ENCODE measurements at regions not wholly inside any gene's neighbourhood (a gene's known extent, or its start where the extent isn't known, plus 50 kb on each side); places are given as distances from the start of the nearest gene placed in this dataset.

DNA sequence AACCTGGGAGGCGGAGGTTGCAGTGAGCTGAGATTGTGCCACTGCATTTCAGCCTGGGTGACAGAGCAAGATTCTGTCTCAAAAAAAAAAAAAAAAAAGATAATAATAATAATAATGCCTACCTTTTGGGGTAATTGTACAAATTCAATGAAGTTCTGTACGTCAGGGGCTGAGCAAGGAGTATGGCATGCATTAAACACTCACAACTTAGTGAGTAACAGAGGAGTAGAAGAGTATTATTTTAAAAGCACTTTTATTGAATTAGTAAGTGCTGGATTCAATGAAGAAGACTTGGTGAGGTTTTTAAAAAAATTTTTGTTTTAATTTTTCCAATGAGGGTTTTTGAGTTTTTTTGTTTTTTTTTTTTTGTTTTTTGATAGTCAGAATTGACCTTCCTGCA, 783.6 kb upstream of the TBX3 start:
- Histone ChIP-seq H3K9me3 (no peaks in the 10 kb centered on the region), H3K36me3 (ENCODE audit: insufficient read depth in 1 of 2, low read depth in 1 of 2) (no peaks in the 10 kb centered on the region), H3K27me3 (ENCODE audit: insufficient read depth in 3 of 3, low read length in 2 of 3) (peaks cover 0 to 6% (median 2%) of the 10 kb centered on the region in 3 donors), H3K27ac (no peak overlapping the region), H3K4me3 (no peak overlapping the region), H3K4me1 (no peaks in the 10 kb centered on the region)
- intact Hi-C loops (cut with DNase I), result no loop called here
- 96 to 98% (median 97%) methylated on average over 2 of the region's 2 CpGs for WGBS, 3 donors
- DNase-seq (no peak), ATAC-seq (no peak)
- TF ChIP-seq, protein P1, sequence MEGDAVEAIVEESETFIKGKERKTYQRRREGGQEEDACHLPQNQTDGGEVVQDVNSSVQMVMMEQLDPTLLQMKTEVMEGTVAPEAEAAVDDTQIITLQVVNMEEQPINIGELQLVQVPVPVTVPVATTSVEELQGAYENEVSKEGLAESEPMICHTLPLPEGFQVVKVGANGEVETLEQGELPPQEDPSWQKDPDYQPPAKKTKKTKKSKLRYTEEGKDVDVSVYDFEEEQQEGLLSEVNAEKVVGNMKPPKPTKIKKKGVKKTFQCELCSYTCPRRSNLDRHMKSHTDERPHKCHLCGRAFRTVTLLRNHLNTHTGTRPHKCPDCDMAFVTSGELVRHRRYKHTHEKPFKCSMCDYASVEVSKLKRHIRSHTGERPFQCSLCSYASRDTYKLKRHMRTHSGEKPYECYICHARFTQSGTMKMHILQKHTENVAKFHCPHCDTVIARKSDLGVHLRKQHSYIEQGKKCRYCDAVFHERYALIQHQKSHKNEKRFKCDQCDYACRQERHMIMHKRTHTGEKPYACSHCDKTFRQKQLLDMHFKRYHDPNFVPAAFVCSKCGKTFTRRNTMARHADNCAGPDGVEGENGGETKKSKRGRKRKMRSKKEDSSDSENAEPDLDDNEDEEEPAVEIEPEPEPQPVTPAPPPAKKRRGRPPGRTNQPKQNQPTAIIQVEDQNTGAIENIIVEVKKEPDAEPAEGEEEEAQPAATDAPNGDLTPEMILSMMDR (IDR thresholded peaks at IDR 0.05), result no peak

DNA sequence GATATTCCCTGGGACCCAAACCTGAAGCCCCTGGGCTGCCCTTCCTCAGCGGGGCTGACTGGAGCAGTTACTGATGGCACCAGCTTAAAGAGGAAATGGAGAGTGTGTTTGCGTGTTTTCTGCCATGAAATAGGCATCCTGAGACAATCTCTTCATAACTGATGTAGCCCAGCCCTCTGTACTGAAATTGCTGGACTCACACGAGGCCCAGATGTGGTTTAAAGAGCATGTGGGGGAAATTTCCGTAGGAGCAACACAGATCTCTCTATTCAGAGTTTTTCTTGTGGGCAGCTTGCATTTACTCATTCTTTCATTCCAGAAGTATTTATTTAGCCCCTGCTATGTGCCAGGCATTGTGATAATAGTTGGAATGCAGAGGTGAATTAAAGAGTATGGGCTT, 782.1 kb upstream of the TBX3 start:
- no peak overlapping the region for H3K27ac ChIP-seq
- DNase-seq (no peak), ATAC-seq (no peak)
- 53 to 62% (median 62%) methylated on average over 4 of the region's 4 CpGs for WGBS, 3 donors
- intact Hi-C loops (cut with DNase I), result no loop called here
- H3K27me3 ChIP-seq (ENCODE audit: insufficient read depth in 3 of 3, low read length in 2 of 3), result peaks cover 0 to 6% (median 2%) of the 10 kb centered on the region in 3 donors
- H3K36me3 ChIP-seq (ENCODE audit: insufficient read depth in 1 of 2, low read depth in 1 of 2), result no peaks in the 10 kb centered on the region
- H3K9me3 ChIP-seq, result peaks cover 8% of the 10 kb centered on the region
- TF ChIP-seq, protein P1 (IDR thresholded peaks at IDR 0.05), result no peak
- no peak overlapping the region for H3K4me3 ChIP-seq
- H3K4me1 ChIP-seq, result no peaks in the 10 kb centered on the region

DNA sequence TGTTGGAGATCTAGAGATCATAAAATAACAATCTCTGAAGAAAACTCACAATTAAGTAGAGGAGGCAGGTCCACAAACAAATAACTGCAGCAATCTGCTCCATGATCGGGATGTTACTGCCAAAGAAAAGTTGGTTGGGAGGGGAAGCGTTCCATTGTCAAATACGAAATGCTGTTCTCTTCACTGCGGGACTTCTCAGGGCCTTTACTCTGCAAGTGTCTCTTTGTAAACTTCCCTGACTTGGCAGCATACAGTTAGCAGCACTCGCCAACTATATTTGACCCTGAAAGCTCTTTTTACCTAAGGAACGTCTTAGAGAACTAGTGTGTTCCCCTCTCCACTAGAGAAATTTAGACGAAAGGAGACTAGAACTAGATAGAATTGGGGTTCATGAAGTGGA, 780.7 kb upstream of the TBX3 start:
- Histone ChIP-seq H3K36me3 (ENCODE audit: insufficient read depth in 1 of 2, low read depth in 1 of 2) (no peaks in the 10 kb centered on the region), H3K4me1 (no peaks in the 10 kb centered on the region), H3K9me3 (peaks cover 8% of the 10 kb centered on the region), H3K4me3 (no peak overlapping the region), H3K27ac (no peak overlapping the region), H3K27me3 (ENCODE audit: insufficient read depth in 3 of 3, low read length in 2 of 3) (peaks cover 0 to 6% (median 2%) of the 10 kb centered on the region in 3 donors)
- intact Hi-C loops (cut with DNase I), result no loop called here
- TF ChIP-seq, protein P1 (IDR thresholded peaks at IDR 0.05), result no peak
- whole genome bisulfite sequencing, 3 donors, result 75 to 80% (median 76%) methylated on average over 7 of the region's 7 CpGs
- ATAC-seq, result no peak
- DNase-seq, result no peak

DNA sequence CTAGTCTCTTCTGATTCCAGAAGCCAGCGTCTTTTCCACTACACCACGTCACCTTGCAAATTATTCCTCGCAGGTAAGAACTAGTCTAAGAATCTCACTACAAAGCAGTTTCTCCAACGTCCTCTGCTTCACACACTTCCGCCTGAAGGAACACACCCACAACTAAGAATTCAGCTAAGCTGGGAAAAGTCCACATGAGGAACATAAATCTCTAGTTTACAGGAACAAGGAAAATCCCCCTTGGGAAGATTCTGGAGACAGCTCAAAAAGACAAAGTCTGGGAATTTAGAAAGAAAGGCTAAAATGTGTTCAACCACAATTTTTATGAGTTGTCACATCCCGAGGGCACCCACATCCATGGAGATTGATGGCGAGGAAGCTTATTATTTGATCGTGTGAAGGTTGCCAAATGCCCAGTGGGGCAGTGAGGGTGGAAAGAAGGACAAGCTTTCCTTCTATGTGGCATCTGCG, 780.2 kb upstream of the TBX3 start:
- Histone ChIP-seq H3K4me1 (no peaks in the 10 kb centered on the region), H3K9me3 (peaks cover 8% of the 10 kb centered on the region), H3K4me3 (no peak overlapping the region), H3K36me3 (ENCODE audit: insufficient read depth in 1 of 2, low read depth in 1 of 2) (no peaks in the 10 kb centered on the region), H3K27ac (no peak overlapping the region), H3K27me3 (ENCODE audit: insufficient read depth in 3 of 3, low read length in 2 of 3) (peaks cover 0 to 6% (median 2%) of the 10 kb centered on the region in 3 donors)
- TF ChIP-seq, protein P1 (IDR thresholded peaks at IDR 0.05), result no peak
- ATAC-seq (no peak), DNase-seq (no peak)
- intact Hi-C loops (cut with DNase I), result no loop called here
- WGBS, 3 donors, result 47 to 53% (median 48%) methylated on average over 9 of the region's 9 CpGs

DNA sequence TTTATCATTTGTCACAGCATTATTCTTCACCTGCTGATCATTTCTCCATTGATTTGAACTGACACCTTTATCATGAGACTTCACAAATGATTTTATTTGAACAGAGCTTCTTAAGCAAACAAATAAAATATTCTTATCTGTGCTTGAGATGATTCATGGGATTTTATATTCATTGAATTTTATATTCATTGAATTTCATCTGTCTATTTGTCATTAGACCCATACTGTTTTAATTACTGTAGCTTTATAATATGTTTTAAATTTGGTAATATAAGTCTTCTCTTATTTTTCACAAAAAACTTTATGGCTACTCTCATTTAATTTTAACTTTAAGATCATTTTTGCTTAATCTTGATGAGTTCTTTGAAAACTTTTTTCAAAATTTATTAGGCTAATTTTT, 777.4 kb upstream of the TBX3 start:
- TF ChIP-seq, protein P1 (IDR thresholded peaks at IDR 0.05), result no peak
- no peak overlapping the region for H3K4me3 ChIP-seq
- intact Hi-C loops (cut with DNase I), result no loop called here
- DNase-seq (no peak), ATAC-seq (no peak)
- H3K27ac ChIP-seq, result no peak overlapping the region
- H3K27me3 ChIP-seq (ENCODE audit: insufficient read depth in 3 of 3, low read length in 2 of 3), result peaks cover 0 to 6% (median 2%) of the 10 kb centered on the region in 3 donors
- no peaks in the 10 kb centered on the region for H3K36me3 ChIP-seq (ENCODE audit: insufficient read depth in 1 of 2, low read depth in 1 of 2)
- no peaks in the 10 kb centered on the region for H3K4me1 ChIP-seq
- H3K9me3 ChIP-seq, result peaks cover 8% of the 10 kb centered on the region

All from psoas muscle (tissue), 7 donors.